A673 (cell line): ENCODE measurements at regions not wholly inside any gene's neighbourhood (a gene's known extent, or its start where the extent isn't known, plus 50 kb on each side); places are given as distances from the start of the nearest gene placed in this dataset.

Experiments
- BruUV-seq: library from RNA; stranded (reverse); fragments of 400-500 nt; replicated peaks from 2 replicates; lab custom pipeline; 2021; lab: Mats Ljungman, UMichigan
- CTCF ChIA-PET: fragments of 300-600 bp; sonication (Branson Sonifier 250); formaldehyde crosslinking; loops from one replicate; lab custom pipeline; 2022; ENCODE audit warnings: antibody characterized with exemption; lab: Charles Lee
- POLR2A ChIA-PET: fragments of 300-600 bp; sonication (Branson Sonifier 250); formaldehyde crosslinking; loops from one replicate; lab custom pipeline; 2022; ENCODE audit warnings: antibody characterized with exemption; ENCODE audit not compliant: low non-redundant PET; lab: Charles Lee
- DNase-seq: peaks from one replicate; pipeline ENCODE4 v3.0.0-alpha.2; 2015; ENCODE audit warnings: low spot score
- H3K27ac ChIP-seq: fragments of 200-600 bp; sonication (generic); 2 replicates; pipeline ENCODE4 v1.5.1; 2016; ENCODE audit warnings: mixed run types, low read depth, mild to moderate bottlenecking, mixed read lengths, antibody characterized with exemption, low read length; ENCODE audit not compliant: poor library complexity, severe bottlenecking
- H3K27me3 ChIP-seq: fragments of 200-600 bp; sonication (generic); replicated peaks from 2 replicates; pipeline ENCODE4 v1.6.1; 2017; ENCODE audit warnings: mixed run types, low read depth, mild to moderate bottlenecking, mixed read lengths, antibody characterized with exemption, low read length; ENCODE audit not compliant: insufficient read depth, poor library complexity
- H3K36me3 ChIP-seq: fragments of 200-600 bp; sonication (generic); 2 replicates; pipeline ENCODE4 v1.6.1; 2016; ENCODE audit warnings: mixed run types, mild to moderate bottlenecking, mixed read lengths, antibody characterized with exemption, low read length; ENCODE audit not compliant: insufficient read depth, poor library complexity, severe bottlenecking
- H3K4me1 ChIP-seq: fragments of 200-600 bp; sonication (generic); 2 replicates; pipeline ENCODE4 v1.6.1; 2017; ENCODE audit warnings: mixed run types, mild to moderate bottlenecking, mixed read lengths, antibody characterized with exemption, low read length; ENCODE audit not compliant: insufficient read depth, poor library complexity, severe bottlenecking
- H3K4me3 ChIP-seq: fragments of 200-600 bp; sonication (generic); 2 replicates; pipeline ENCODE4 v1.5.1; 2016; ENCODE audit warnings: low read depth, mixed run types, mild to moderate bottlenecking, mixed read lengths, low read length; ENCODE audit not compliant: poor library complexity, severe bottlenecking
- H3K9me3 ChIP-seq: fragments of 200-600 bp; sonication (generic); 2 replicates; pipeline ENCODE4 v1.6.1; 2016; ENCODE audit warnings: mixed run types, low read depth, mild to moderate bottlenecking, mixed read lengths, antibody characterized with exemption, low read length; ENCODE audit not compliant: poor library complexity, severe bottlenecking
- EZH2 ChIP-seq: fragments of 200-600 bp; sonication (generic); IDR thresholded peaks from 2 replicates; pipeline ENCODE4 v1.6.1; 2017; ENCODE audit warnings: borderline replicate concordance, low read depth, mild to moderate bottlenecking, mixed read lengths, antibody characterized with exemption, low read length; ENCODE audit not compliant: poor library complexity, severe bottlenecking
- intact Hi-C: fragments of 100-400 bp; cut with micrococcal nuclease; formaldehyde crosslinking; loops from one replicate; pipeline ENCODE4 v1.10.0; 2022; ENCODE audit not compliant: unreplicated experiment
- TF ChIP-seq, protein P1 (sequence below): fragments of 300-800, 200-600 bp; sonication (generic); conservative IDR thresholded peaks from 2 replicates; pipeline ENCODE4 v1.5.1; 2017; ENCODE audit warnings: low read depth, mild to moderate bottlenecking, antibody characterized with exemption, low read length, moderate library complexity, mixed read lengths

GRCh38 chr21:35754583-35754982 lies 305.7 kb downstream of the SETD4 start:
- intact Hi-C loops: no loop called here
- CTCF ChIA-PET: no interaction called here
- no peaks in the 10 kb centered on the region for H3K9me3 ChIP-seq
- peaks cover 75% of the 10 kb centered on the region for H3K27me3 ChIP-seq
- no peaks in the 10 kb centered on the region for H3K4me1 ChIP-seq
- no peak overlapping the region for H3K27ac ChIP-seq
- H3K36me3 ChIP-seq: no peaks in the 10 kb centered on the region
- no peak for TF ChIP-seq EZH2
- no peak for DNase-seq
- H3K4me3 ChIP-seq: no peak overlapping the region
- POLR2A ChIA-PET: no interaction called here
- no TSS peak for BruUV-seq

- CTCF ChIA-PET: no interaction called here
- Histone ChIP-seq H3K9me3 (no peaks in the 10 kb centered on the region), H3K4me1 (no peaks in the 10 kb centered on the region), H3K27me3 (peaks cover 75% of the 10 kb centered on the region), H3K36me3 (no peaks in the 10 kb centered on the region), H3K4me3 (no peak overlapping the region), H3K27ac (no peak overlapping the region)
- intact Hi-C loops: no loop called here
- TF ChIP-seq, protein P1, sequence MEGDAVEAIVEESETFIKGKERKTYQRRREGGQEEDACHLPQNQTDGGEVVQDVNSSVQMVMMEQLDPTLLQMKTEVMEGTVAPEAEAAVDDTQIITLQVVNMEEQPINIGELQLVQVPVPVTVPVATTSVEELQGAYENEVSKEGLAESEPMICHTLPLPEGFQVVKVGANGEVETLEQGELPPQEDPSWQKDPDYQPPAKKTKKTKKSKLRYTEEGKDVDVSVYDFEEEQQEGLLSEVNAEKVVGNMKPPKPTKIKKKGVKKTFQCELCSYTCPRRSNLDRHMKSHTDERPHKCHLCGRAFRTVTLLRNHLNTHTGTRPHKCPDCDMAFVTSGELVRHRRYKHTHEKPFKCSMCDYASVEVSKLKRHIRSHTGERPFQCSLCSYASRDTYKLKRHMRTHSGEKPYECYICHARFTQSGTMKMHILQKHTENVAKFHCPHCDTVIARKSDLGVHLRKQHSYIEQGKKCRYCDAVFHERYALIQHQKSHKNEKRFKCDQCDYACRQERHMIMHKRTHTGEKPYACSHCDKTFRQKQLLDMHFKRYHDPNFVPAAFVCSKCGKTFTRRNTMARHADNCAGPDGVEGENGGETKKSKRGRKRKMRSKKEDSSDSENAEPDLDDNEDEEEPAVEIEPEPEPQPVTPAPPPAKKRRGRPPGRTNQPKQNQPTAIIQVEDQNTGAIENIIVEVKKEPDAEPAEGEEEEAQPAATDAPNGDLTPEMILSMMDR: no peak
- no peak for TF ChIP-seq EZH2
- POLR2A ChIA-PET: no interaction called here
- BruUV-seq: no TSS peak
- DNase-seq: no peak
Observed at GRCh38 chr21:35753308-35753707, 307.0 kb downstream of the SETD4 start.

GRCh38 chr21:35751171-35751570 lies 309.2 kb downstream of the SETD4 start:
- no peaks in the 10 kb centered on the region for H3K9me3 ChIP-seq
- no peaks in the 10 kb centered on the region for H3K36me3 ChIP-seq
- CTCF ChIA-PET: no interaction called here
- H3K27ac ChIP-seq: no peak overlapping the region
- intact Hi-C loops: no loop called here
- POLR2A ChIA-PET: no interaction called here
- no peaks in the 10 kb centered on the region for H3K4me1 ChIP-seq
- no TSS peak for BruUV-seq
- DNase-seq: no peak
- peaks cover 75% of the 10 kb centered on the region for H3K27me3 ChIP-seq
- H3K4me3 ChIP-seq: no peak overlapping the region
- TF ChIP-seq, protein P1: no peak
- TF ChIP-seq EZH2: no peak

DNA sequence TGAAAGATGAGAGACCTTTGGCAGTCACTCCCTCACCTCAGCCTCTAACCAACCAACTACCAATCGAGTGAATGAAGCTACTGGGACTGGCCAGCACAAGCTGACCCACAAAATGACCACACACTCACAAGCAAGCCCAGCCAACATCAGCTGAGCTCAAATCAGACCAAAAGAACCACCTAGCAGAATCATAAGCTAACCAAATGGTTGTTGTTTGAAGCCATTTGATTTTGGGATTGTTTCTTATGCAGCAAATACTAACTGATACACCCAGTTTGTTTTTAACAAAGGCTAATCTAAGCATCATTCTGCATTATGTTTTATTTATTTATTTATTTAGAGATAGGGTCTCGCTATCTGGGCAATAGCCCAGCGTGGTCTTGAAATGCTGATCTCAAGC lies 310.4 kb downstream of the SETD4 start:
- no peak overlapping the region for H3K27ac ChIP-seq
- BruUV-seq: no TSS peak
- no peak for DNase-seq
- peaks cover 72% of the 10 kb centered on the region for H3K27me3 ChIP-seq
- no peaks in the 10 kb centered on the region for H3K9me3 ChIP-seq
- no peak for TF ChIP-seq EZH2
- TF ChIP-seq, protein P1: no peak
- CTCF ChIA-PET: no interaction called here
- intact Hi-C loops: loop anchor here (10.0 kb wide), 1 partner anchor 165 kb away; no protein-coding TSS in a partner anchor
- no peaks in the 10 kb centered on the region for H3K4me1 ChIP-seq
- no peaks in the 10 kb centered on the region for H3K36me3 ChIP-seq
- POLR2A ChIA-PET: no interaction called here
- no peak overlapping the region for H3K4me3 ChIP-seq
